G401 (cell line): ENCODE measurements at regions not wholly inside any gene's neighbourhood (a gene's known extent, or its start where the extent isn't known, plus 50 kb on each side); places are given as distances from the start of the nearest gene placed in this dataset.
"Not testable (repeated sequence)": the region's sequence is repeated elsewhere in the genome, so short reads cannot be mapped to it uniquely, and the experiment has no call there.

Experiments used
- DNase-seq: peaks from one replicate; pipeline ENCODE4 v3.0.0-alpha.2; 2015; ENCODE audit warnings: low spot score
- in situ Hi-C: cut with HindIII; loops from 2 replicates; pipeline ENCODE4 v1.10.0; 2016; ENCODE audit warnings: low sequenced_read_pairs, mixed read lengths

DNA sequence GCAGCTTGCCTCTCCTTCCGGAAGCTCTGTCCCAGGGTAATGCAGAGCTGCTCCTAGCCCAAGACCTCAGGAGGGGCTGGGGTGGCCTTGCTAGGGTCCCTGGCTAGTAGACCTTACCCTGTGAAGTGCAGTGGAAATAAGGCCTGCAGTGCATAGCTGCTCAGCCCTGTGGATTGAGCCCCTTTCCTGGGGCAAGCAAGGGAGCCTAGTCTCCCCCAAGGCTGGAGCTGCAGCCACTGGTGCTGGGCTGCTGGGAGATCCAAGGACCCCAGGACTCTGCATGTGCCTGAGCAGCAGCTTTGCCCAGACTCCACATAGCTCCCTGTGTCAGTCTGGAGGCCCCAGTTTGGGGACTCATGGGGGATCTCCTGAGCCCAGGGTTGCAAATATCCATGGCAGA lies 57.9 kb downstream of the FANCF start:
- DNase-seq, result no peak
- in situ Hi-C loops, result no loop called here

DNA sequence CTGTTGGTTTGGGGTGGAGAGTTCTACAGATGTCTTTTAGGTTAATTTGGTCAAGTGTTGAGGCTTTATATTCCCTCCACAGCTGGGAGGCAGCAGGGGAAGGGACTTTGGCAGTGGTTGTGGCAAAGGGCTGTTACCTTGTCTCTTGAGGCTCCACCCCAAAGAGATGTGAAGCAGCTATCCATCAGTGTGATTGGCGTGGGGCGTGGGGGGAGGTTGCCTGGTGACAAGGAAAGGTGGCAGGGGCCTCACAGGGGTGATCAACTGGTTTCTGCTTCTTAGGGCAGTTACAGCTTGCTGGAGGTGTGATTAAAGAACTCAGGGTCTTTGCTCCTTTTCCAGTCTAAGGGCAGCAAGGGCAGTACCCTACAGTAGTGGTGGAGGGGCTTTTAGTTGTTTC lies 59.3 kb downstream of the FANCF start:
- no peak for DNase-seq
- in situ Hi-C loops, result no loop called here

DNA sequence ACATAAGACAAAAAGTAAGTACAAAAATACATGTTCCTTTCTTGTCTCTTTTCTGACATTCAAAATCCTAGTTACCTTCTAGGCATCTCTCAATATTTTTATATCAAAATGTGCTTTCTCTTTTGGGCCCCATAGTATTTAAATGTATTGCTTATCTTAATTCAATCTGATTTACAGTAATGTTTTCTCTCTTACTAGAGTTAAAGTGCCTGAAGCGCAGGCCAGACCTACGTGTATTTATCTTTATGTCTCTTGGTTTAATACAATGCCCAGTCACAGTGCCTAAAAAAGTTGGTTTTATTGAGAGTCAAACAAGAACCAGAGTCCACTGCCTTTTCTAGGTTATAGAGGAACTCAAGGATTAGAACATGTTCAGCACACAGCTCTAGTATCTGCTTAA lies 64.3 kb downstream of the FANCF start:
- DNase-seq, result no peak
- in situ Hi-C loops, result no loop called here

DNA sequence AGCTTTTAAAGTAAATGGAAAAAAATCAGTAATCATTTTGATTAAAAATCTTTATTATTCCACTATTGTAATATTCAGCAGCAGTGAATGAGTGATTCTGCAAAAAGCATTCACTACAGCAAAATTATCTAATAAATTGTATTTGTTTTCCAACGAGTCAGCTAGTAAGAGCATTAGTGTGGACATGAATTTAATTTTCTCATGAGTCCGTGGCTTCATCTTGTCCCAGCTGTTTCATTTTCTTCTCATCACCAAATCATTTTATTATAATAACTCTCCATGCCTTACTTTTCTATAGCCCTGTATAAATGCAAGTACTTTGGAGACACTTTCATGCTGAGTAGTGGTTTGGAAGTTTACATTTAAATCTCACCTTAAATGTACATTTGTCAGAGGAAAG lies 66.2 kb downstream of the FANCF start:
- DNase-seq, result no peak
- in situ Hi-C loops, result no loop called here

DNA sequence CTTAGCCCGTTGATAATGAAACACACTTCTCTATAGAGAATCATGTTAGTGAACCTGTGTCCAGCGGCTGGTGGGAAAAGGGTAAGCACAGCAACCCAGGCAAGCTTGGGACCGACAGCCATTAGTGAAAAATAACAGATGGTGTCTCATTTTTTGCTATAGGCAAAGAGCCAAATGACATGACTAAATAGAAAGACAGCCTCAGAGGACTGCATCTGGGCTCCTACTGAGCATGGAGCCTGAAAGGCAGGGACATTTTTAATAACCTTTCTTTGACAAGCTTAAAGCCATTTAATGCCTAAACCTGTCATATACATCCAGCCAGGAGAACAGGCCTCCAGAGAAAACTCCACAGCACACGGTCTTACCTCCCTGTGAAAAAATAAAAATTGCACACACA lies 67.0 kb downstream of the FANCF start:
- no peak for DNase-seq
- in situ Hi-C loops, result no loop called here

DNA sequence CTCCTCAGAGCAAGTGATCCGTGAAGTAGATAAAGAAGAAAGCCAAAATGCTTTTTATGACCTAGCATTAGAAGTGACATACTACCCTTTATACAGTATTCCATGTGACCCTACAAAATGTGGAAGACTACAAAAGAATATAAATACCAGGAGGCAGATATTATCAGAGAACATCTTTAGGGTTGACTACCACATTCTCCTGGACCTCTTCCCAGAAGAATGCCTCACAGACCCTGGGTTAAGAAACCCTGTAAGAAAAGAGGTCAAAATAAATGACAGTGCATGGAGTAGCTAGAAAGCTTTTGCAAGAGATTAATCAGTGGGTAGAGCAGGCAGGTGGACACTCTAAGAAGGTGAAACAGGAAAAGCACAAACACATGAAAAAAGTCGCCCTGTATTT lies 69.2 kb downstream of the FANCF start:
- DNase-seq, result no peak
- in situ Hi-C loops, result no loop called here

DNA sequence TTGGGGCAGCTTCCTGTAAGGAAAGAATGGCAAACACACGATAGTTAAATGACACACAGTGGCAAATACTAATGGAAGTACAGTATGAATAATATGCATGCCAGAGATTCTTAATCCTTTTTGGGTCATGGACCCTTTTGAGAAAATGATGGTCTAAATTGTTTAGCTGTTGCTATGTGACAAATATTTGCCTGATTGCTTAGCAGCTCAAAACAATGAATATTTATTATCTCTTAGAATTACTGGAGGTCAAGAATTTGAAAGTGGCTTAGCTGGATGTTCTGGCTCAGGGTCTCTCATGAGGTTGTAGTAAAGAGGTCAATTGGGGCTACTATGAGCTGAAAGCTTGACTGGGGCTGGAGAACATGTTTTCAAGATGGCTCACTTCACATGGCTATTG lies 69.7 kb downstream of the FANCF start:
- DNase-seq, result no peak
- in situ Hi-C loops, result no loop called here

DNA sequence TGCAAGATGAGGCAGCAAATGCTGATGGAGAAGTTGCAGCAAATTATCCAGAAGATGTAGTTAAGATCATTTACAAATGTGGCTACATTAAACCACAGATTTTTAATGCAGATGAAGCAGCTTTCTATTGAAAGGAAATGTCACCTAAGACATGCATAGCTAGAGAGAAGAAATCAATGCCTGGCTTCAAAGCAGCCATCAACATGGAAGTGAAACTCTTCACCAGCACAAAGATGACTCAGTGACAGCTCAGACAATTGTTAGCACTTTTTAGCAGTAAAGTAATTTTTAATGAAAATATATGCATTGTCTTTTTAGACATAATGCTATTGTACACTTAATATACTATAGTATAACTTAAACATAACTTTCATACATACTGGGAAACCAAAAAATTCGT lies 71.4 kb downstream of the FANCF start:
- DNase-seq, result no peak
- in situ Hi-C loops, result no loop called here

DNA sequence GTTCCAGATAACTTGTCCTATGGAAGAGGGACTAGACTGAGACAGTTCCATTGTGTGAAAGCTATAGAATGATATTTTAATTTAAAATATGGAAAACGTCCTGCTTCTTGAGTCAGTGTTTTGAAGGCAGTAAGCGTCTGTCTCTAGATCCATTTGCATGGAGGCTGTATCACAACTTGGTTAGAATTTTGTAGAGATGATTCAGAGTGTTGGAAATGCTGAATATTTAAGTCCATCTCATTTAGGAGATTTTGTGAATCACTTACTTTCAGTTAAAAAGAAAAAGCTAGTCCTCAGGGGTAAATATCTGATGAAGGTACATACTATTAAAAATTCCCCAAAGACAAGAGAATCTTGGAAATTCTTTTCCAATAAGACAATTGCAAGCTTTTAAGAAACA lies 72.7 kb downstream of the FANCF start:
- in situ Hi-C loops, result no loop called here
- DNase-seq, result no peak

DNA sequence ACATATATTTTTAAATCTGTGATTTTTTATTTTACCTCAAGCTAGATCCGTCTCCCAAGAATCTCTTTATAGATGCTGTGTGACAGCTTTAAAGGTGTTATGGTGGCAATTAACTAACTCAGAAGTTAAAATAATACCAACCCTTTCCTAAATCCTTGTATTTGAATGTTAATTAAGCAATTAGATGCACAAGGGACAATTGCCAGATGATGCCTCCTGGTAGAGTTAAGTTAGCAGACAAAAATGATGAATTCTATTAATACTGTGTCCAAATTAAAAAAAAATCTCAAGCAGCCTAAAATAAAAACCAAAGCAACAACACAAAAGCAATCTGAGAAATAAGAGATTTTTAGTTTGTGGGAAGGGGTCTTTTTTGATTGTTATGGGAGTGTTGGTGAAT lies 78.9 kb downstream of the FANCF start:
- DNase-seq, result no peak
- in situ Hi-C loops, result no loop called here

DNA sequence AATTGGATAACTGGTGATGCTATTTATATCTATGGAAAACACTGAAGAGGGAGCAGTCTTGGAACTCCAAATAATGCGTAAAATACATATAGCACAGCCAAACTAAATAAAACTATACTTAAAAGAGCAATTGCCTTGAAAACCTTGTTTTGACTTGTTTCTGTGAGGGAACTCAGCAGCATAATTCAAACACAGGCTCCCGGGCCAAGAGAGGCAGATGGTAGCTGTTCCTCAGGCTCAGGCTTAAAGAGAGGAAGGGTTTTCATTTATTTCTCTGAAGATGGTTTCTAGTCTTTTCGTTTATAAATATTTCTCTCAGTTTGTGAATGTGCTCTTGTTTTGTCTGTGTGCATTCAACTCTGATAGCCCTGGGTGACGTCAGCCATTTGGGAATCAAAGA lies 82.4 kb downstream of the FANCF start:
- no peak for DNase-seq
- in situ Hi-C loops, result no loop called here

DNA sequence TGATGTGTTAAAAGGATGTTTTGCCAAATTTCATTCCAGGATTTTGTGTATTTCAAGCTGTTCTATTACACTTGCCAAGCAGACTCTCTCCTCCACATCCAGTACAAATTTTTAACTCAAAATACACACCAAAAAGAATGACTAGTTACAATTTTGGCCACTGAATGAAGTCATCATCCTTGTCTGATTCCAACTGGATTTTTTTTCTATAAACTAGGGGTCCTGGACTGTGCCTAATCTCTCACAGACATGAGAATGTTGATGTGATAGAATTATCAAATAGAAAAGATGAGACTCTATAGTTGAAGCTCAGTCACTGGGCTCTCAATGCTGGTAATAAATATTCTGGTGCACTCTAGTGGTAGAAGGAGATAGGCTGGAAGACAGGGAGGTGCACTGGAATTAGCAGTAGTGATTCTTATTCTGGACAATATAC lies 85.8 kb downstream of the FANCF start:
- in situ Hi-C loops, result no loop called here
- peak; percentile 10 for DNase-seq

DNA sequence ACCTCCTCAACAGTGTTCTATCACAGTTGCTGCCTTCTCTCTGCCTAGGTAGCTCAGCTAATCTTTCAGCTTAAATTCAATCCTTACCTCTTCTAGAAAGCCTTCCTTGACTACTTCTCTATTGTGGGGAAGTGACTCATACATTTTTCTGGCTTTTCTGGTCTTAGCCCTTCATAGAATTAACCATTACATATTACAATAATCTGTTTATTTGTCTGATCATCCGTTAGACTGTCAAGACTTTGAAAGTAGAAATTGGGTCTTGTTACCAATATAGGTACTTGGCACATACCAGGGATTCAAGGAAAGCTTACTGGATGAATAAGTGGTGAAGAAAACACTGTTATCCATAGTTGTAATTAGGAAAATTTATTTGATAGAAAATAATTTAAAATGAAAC lies 89.6 kb downstream of the FANCF start:
- in situ Hi-C loops, result no loop called here

DNA sequence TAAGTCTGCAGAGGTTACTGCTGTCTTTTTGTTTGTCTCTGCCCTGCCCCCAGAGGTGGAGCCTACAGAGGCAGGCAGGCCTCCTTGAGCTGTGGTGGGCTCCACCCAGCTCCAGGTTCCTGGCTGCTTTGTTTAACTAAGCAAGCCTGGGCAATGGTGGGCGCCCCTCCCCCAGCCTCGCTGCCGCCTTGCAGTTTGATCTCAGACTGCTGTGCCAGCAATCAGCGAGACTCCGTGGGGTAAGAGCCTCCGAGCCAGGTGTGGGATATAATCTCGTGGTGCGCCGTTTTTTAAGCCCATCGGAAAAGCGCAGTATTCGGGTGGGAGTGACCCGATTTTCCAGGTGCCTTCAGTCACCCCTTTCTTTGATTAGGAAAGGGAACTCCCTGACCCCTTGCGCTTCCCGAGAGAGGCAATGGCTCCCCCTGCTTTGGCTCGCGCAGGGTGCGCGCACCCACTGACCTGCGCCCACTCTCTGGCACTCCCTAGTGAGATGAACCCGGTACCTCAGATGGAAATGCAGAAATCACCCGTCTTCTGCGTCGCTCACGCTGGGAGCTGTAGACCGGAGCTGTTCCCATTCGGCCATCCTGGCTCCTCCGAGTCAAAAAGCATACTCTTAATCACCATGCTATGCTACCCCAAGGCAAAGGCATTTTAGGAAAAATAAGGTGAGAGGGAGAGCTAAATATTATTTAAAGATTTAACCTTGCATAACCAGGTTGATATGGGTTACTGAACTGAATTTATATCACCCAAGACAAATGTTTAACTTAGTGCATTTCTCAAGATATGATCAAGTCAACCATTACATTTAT lies 96.8 kb downstream of the FANCF start:
- in situ Hi-C loops, DNase-seq: not testable (repeated sequence)

More for the DNA sequence above, 89.6 kb downstream of the FANCF start:
- no peak for DNase-seq

DNA sequence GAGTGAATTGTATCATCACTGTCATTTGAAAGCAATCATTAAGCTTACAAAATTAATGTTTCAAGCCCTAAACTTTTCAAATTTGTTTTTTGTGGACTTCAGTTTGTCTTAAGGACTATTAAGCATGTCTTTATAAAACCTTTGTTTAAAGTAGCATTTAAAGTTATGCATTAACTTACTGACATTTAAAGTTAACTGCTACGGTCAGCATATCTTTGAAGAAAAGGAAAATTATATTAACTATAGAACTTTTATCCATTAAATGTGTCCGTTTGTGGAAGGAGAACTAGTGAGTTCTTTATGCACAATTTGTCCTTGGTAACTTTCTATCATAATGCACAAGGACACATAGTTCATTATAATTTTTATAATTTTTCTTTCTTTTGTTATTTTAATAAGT lies 103.4 kb downstream of the FANCF start:
- no peak for DNase-seq
- in situ Hi-C loops, result no loop called here

DNA sequence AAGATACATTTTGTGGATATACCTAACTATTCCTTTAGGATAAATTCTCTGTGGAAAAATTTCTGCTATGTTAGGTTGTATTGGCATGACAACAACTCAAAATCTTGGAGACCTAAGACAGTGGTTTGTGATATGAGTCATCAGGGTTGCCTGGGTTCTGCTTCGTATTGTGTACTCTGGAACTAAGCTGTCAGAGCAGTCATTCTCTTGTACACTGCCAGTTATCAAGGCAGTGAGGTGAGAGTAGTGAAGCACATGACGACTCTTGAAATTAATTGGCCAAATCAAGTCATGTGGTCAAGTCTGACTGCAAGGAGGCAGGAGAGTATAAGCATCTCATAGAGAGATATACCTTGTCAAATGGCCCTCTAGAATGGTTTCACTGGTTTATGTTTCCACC lies 104.4 kb downstream of the FANCF start:
- in situ Hi-C loops, result no loop called here
- no peak for DNase-seq

DNA sequence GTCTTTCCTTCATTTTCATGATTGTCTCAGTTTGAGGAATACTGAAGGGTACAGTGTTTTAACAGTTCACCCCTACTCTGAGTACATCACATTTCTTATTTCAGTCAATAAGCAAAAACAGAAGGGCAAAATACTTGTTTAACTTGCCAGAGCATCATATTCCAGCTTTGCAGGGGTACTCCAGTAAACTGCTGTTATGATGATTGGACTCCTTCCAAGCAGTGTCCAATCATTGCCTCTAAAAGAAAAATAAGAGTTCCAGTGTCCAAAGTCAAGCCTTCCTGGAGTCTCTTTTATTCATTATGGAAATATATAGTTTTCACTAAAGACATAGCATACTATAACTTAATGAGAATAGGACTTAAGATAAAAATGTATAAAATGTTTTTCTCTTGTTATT lies 105.1 kb downstream of the FANCF start:
- DNase-seq, result no peak
- in situ Hi-C loops, result no loop called here

DNA sequence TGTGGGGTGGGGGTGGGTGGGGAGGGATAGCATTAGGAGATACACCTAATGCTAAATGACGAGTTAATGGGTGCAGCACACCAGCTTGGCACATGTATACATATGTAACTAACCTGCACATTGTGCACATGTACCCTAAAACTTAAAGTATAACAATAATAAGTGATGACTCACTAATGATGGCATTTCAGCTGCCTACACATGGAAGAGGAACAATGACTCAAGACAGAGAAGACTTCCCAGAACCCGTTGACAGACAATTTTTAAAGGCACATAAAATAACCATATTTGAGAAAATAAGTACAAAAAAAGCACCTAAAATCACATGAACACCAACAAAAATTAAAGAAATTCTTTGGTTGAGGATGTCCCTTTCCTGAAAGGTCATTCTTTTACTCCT lies 107.3 kb downstream of the FANCF start:
- DNase-seq, in situ Hi-C loops: not testable (repeated sequence)

DNA sequence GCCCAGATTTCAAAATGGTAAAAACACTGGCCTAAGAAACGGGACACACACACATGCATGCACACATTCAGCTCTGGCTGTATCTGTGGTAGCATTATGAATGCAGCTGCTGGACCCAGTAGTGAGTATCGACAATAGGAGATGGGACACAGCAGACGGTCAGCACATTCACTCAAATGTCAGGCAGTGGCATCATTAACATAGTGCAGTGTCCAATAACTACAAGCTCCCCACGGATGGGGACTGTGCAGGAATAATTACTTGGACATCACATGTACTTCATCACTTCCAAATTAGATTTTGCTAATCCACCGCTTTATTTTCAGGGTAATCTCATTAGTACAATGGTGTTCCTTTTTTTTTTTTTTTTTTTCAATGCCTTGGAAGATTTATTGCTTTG lies 109.5 kb downstream of the FANCF start:
- in situ Hi-C loops, result no loop called here
- DNase-seq, result no peak

DNA sequence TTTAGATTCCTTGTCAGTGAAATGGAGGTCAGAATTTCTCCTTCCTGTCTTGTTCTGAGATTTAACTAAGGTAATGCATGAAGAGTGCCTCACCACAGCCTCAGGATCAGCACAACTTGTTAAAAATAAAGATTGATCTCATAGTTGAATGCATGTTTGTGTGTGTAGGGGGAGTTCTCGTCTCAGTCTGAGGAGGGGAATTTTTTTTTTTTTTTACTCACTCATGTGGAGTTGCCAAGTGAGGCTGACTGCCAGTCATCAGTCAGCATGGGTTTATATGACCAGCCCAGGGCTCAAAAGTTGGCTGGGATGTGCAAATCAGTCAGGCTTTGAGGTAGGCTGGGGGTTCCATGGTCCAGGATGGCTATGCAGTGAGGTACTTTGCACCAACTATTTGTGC lies 113.2 kb downstream of the FANCF start:
- no peak for DNase-seq
- in situ Hi-C loops, result no loop called here

DNA sequence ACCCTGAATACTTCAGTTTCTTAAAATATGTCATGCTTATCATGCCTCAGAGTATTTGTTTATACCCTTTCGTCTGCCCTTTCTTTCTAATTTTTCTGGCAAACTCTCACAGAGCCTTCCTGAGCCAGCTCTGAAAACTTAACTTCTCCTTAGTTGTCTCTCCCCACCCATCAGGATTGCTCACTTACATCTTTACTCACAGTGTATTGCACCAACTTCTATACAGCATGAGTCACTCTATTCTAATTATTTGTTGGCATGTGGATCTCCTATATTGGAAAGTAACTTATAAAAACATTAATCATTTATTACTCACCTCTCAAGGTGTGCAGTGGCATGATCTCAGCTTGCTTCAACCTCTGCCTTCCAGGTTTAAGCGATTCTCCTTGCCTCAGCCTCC lies 114.9 kb downstream of the FANCF start:
- in situ Hi-C loops, result no loop called here
- DNase-seq, result no peak
